IMR-90 (cell line): ENCODE measurements at regions not wholly inside any gene's neighbourhood (a gene's known extent, or its start where the extent isn't known, plus 50 kb on each side); places are given as distances from the start of the nearest gene placed in this dataset.
"Not testable (repeated sequence)": the region's sequence is repeated elsewhere in the genome, so short reads cannot be mapped to it uniquely, and the experiment has no call there.

Experiments
- MXI1 ChIP-seq: IDR thresholded peaks from 2 replicates; pipeline ENCODE4 v1.6.1; 2012; ENCODE audit warnings: low read depth, mild to moderate bottlenecking, low read length, moderate library complexity, borderline replicate concordance
- NFE2L2 ChIP-seq: fragments of 150-350 bp; IDR thresholded peaks from 2 replicates; pipeline ENCODE4 v1.6.1; 2016; ENCODE audit warnings: low read depth, mild to moderate bottlenecking, low read length
- POLR2A ChIP-seq: IDR thresholded peaks from 2 replicates; pipeline ENCODE4 v1.6.1; 2012; ENCODE audit warnings: mild to moderate bottlenecking, low read depth, low read length
- TF ChIP-seq, protein P1 (sequence below): conservative IDR thresholded peaks from 2 replicates; pipeline ENCODE4 v1.5.1; 2012; ENCODE audit warnings: mild to moderate bottlenecking, low read depth, low read length, improper control_type of control experiment
- TF ChIP-seq, protein P2 (sequence below): fragments of 150-350 bp; IDR thresholded peaks from 2 replicates; pipeline ENCODE4 v1.6.1; 2017; ENCODE audit warnings: mild to moderate bottlenecking, antibody characterized with exemption, low read length, low read depth

DNA sequence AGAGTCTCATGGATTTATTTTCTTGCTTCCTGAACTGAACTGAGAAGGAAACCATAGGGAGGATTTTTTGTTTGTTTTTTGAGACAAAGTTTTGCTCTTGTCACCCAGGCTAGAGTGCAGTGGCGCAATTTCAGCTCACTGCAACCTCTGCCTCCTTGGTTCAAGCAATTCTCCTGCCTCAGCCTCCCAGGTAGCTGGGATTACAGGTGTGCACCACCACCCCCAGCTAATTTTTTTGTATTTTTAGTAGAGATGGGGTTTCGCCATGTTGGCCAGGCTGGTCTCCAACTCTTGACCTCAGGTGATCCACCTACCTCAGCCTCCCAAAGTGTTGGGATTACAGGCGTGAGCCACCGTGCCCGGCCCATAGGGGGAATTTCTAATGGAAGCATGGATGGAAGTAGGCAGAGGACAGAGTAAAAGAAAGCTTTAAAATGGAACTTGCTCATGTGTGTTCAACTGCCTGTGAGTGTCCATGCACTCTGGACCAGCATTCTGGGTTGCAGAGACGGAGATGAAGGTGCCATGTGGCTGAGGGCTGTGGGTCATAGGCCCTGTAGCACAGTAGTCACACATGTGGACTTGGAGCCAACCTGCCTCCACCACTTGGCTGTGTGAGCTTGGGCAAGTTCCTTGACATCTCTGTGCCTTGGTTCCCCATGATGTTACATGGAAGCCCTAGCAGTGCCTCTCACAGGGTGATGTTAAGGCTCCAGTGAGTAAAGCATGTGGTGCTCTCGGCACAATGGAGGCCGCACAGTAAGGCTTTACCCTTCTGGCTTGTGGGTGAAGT, 68.5 kb upstream of the ID2 start:
- TF ChIP-seq NFE2L2, MXI1, POLR2A: not testable (repeated sequence)
- TF ChIP-seq, protein P1, sequence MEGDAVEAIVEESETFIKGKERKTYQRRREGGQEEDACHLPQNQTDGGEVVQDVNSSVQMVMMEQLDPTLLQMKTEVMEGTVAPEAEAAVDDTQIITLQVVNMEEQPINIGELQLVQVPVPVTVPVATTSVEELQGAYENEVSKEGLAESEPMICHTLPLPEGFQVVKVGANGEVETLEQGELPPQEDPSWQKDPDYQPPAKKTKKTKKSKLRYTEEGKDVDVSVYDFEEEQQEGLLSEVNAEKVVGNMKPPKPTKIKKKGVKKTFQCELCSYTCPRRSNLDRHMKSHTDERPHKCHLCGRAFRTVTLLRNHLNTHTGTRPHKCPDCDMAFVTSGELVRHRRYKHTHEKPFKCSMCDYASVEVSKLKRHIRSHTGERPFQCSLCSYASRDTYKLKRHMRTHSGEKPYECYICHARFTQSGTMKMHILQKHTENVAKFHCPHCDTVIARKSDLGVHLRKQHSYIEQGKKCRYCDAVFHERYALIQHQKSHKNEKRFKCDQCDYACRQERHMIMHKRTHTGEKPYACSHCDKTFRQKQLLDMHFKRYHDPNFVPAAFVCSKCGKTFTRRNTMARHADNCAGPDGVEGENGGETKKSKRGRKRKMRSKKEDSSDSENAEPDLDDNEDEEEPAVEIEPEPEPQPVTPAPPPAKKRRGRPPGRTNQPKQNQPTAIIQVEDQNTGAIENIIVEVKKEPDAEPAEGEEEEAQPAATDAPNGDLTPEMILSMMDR, result not testable (repeated sequence)
- TF ChIP-seq, protein P2, sequence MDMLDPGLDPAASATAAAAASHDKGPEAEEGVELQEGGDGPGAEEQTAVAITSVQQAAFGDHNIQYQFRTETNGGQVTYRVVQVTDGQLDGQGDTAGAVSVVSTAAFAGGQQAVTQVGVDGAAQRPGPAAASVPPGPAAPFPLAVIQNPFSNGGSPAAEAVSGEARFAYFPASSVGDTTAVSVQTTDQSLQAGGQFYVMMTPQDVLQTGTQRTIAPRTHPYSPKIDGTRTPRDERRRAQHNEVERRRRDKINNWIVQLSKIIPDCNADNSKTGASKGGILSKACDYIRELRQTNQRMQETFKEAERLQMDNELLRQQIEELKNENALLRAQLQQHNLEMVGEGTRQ, result not testable (repeated sequence)
